Spleen (tissue), 11 donors: ENCODE measurements at regions not wholly inside any gene's neighbourhood (a gene's known extent, or its start where the extent isn't known, plus 50 kb on each side); places are given as distances from the start of the nearest gene placed in this dataset.

Experiments used
- DNase-seq: peaks from one replicate; pipeline ENCODE4 v3.0.0-alpha.2; 2020
- H3K27ac ChIP-seq, 8 donors: fragments of 200-600 bp; sonication (generic) in 7 of 8; 1 replicate in 4 of 8; 2 replicates in 4 of 8; pipeline versions ENCODE4 v1.5.0 to v1.8.0; 2016 to 2021; ENCODE audit warnings: inconsistent platforms in 4 of 8, mild to moderate bottlenecking in 4 of 8, moderate library complexity in 1 of 8
- H3K27me3 ChIP-seq, 7 donors: fragments of 200-600 bp; sonication (generic) in 6 of 7; replicated peaks in 1 of 7; 1 replicate in 4 of 7; 2 replicates in 3 of 7; pipeline versions ENCODE4 v1.5.0 to v1.8.0; 2016 to 2021; ENCODE audit warnings: inconsistent platforms in 3 of 7, mild to moderate bottlenecking in 1 of 7
- H3K36me3 ChIP-seq, 6 donors: fragments of 200-600 bp; sonication (generic) in 5 of 6; 1 replicate in 4 of 6; 2 replicates in 2 of 6; pipeline versions ENCODE4 v1.5.0 to v1.8.0; 2016 to 2021; ENCODE audit warnings: inconsistent platforms in 2 of 6
- H3K4me1 ChIP-seq, 6 donors: fragments of 200-600 bp; sonication (generic) in 5 of 6; 1 replicate in 3 of 6; 2 replicates in 3 of 6; pipeline versions ENCODE4 v1.5.0 to v1.8.0; 2016 to 2021; ENCODE audit warnings: inconsistent platforms in 3 of 6
- H3K4me3 ChIP-seq, 8 donors: fragments of 200-600 bp; sonication (generic) in 7 of 8; 1 replicate in 4 of 8; 2 replicates in 4 of 8; pipeline versions ENCODE4 v1.5.0 to v1.8.0; 2016 to 2021; ENCODE audit warnings: inconsistent platforms in 4 of 8, mild to moderate bottlenecking in 4 of 8, moderate library complexity in 2 of 8
- H3K9me3 ChIP-seq, 8 donors: fragments of 200-600 bp; sonication (generic) in 7 of 8; 1 replicate in 4 of 8; 2 replicates in 4 of 8; pipeline versions ENCODE4 v1.5.0 to v1.8.0; 2016 to 2021; ENCODE audit warnings: inconsistent platforms in 4 of 8
- CTCF ChIP-seq, 11 experiments: fragments of 200-600 bp in 7 of 11; fragments of 450-650 bp in 4 of 11; sonication (generic) in 4 of 11; IDR thresholded peaks in 8 of 11; conservative IDR thresholded peaks in 3 of 11; 1 replicate in 7 of 11; 2 replicates in 4 of 11; pipeline versions ENCODE4 v1.4.0 to v1.8.0; 2016 to 2021; ENCODE audit warnings: antibody characterized with exemption in 11 of 11, inconsistent platforms in 4 of 11, mild to moderate bottlenecking in 1 of 11
- POLR2A ChIP-seq, 3 donors: fragments of 450-650 bp; IDR thresholded peaks; one replicate each; pipeline ENCODE4 v1.5.1; 2017; ENCODE audit warnings: antibody characterized with exemption in 3 of 3, mild to moderate bottlenecking in 1 of 3
- POLR2AphosphoS5 ChIP-seq, 3 donors: sonication (generic); formaldehyde crosslinking; IDR thresholded peaks; one replicate each; pipeline ENCODE4 v1.5.1; 2017; ENCODE audit warnings: antibody characterized with exemption in 3 of 3
- WGBS, 5 donors: extraction: QIAGEN DNeasy Blood & Tissue Kit in 3 of 5; methylation state at CpG; one replicate each; pipeline versions ENCODE4 v1.1.5 to v1.1.7; 2013 to 2018; 5-methylcytosine and 5-hydroxymethylcytosine counted together
- intact Hi-C: fragments of 100-400 bp; cut with DNase I; formaldehyde crosslinking; loops from one replicate; pipeline ENCODE4 v1.15.0; 2023; ENCODE audit warnings: low total_unique reads
- donor health status: healthy with polysubstance abuse.
- donor health status: DM: no; HTN: no; CAD: no; lungs with moderate emphysema.
- donor health status: DM: no; HTN: no; CAD: no.
- donor health status: Bipolar disorder and iron deficiency.
- donor health status: healthy.
- donor health status: DM: no; HTN: no; CAD: no.
- donor health status: DM: yes; HTN: yes; CAD: no.

GRCh38 chr3:4033296-4033695 lies 234.1 kb downstream of the LRRN1 start:
- Histone ChIP-seq H3K36me3 (no peaks in the 10 kb centered on the region), H3K27me3 (no peaks in the 10 kb centered on the region), H3K4me3 (no peak overlapping the region), H3K4me1 (no peaks in the 10 kb centered on the region), H3K27ac (no peak overlapping the region), H3K9me3 (no peaks in the 10 kb centered on the region)
- intact Hi-C loops, result no loop called here
- TF ChIP-seq POLR2A (IDR thresholded peaks at IDR 0.05) (no peak), CTCF (IDR thresholded peaks at IDR 0.05 in 8 of 11, conservative IDR thresholded peaks at IDR 0.05 in 3 of 11) (no peak), POLR2AphosphoS5 (IDR thresholded peaks at IDR 0.05) (no peak)
- no peak for DNase-seq
- whole genome bisulfite sequencing, 5 donors, result 88 to 94% (median 90%) methylated on average over 2 of the region's 2 CpGs

GRCh38 chr3:4036046-4036445 lies 236.8 kb downstream of the LRRN1 start:
- Histone ChIP-seq H3K36me3 (no peaks in the 10 kb centered on the region), H3K4me3 (no peak overlapping the region), H3K27me3 (no peaks in the 10 kb centered on the region), H3K4me1 (no peaks in the 10 kb centered on the region), H3K27ac (no peak overlapping the region), H3K9me3 (peaks cover 0 to 3% (median 0%) of the 10 kb centered on the region in 8 donors)
- DNase-seq, result no peak
- TF ChIP-seq POLR2A (IDR thresholded peaks at IDR 0.05) (no peak), POLR2AphosphoS5 (IDR thresholded peaks at IDR 0.05) (no peak), CTCF (IDR thresholded peaks at IDR 0.05 in 8 of 11, conservative IDR thresholded peaks at IDR 0.05 in 3 of 11) (no peak)
- intact Hi-C loops, result no loop called here

- 74 to 91% (median 89%) methylated on average over 5 of the region's 5 CpGs for WGBS, 5 donors
- intact Hi-C loops, result no loop called here
These were observed 239.1 kb downstream of the LRRN1 start for GRCh38 chr3:4038351-4038750.

DNA sequence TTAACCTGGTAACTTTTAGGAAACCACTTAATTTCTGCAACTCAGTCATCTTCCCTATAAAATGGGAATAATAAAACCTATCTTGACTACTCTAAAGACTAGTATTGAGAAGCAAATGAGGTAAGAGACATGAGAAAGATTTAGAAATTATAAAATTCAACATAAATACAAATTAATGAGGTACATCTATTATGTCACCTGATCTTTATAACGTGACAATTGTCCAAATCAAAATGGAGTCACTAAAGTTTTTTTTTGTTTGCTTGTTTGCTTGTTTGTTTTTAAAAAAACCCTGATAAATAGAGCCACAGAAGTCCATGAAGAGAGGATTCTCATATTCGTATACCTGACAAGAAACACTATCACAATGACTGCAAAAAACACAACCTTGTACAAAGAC lies 242.8 kb downstream of the LRRN1 start:
- intact Hi-C loops, result no loop called here
- no peaks in the 10 kb centered on the region for H3K27me3 ChIP-seq
- no peak overlapping the region for H3K4me3 ChIP-seq
- H3K9me3 ChIP-seq, result peaks cover 0 to 3% (median 0%) of the 10 kb centered on the region in 8 donors
- H3K4me1 ChIP-seq, result no peaks in the 10 kb centered on the region
- WGBS, 5 donors, result 83 to 93% (median 87%) methylated on average over 2 of the region's 2 CpGs
- no peaks in the 10 kb centered on the region for H3K36me3 ChIP-seq
- H3K27ac ChIP-seq, result no peak overlapping the region
- no peak for TF ChIP-seq POLR2A (IDR thresholded peaks at IDR 0.05)
- no peak for DNase-seq

More at GRCh38 chr3:4038351-4038750, 239.1 kb downstream of the LRRN1 start:
- peaks cover 0 to 3% (median 0%) of the 10 kb centered on the region in 8 donors for H3K9me3 ChIP-seq
- DNase-seq, result no peak
- no peaks in the 10 kb centered on the region for H3K36me3 ChIP-seq
- H3K27ac ChIP-seq, result no peak overlapping the region
- no peaks in the 10 kb centered on the region for H3K4me1 ChIP-seq
- TF ChIP-seq CTCF (IDR thresholded peaks at IDR 0.05 in 8 of 11, conservative IDR thresholded peaks at IDR 0.05 in 3 of 11), result no peak
- no peak for TF ChIP-seq POLR2A (IDR thresholded peaks at IDR 0.05)
- no peak for TF ChIP-seq POLR2AphosphoS5 (IDR thresholded peaks at IDR 0.05)
- no peak overlapping the region for H3K4me3 ChIP-seq
- H3K27me3 ChIP-seq, result no peaks in the 10 kb centered on the region

- 70 to 84% (median 79%) methylated on average over 3 of the region's 3 CpGs for WGBS, 5 donors
- intact Hi-C loops, result no loop called here
- Histone ChIP-seq H3K4me1 (no peaks in the 10 kb centered on the region), H3K4me3 (no peak overlapping the region), H3K36me3 (no peaks in the 10 kb centered on the region), H3K27ac (no peak overlapping the region), H3K27me3 (no peaks in the 10 kb centered on the region), H3K9me3 (peaks cover 0 to 3% (median 0%) of the 10 kb centered on the region in 8 donors)
- no peak for DNase-seq
- TF ChIP-seq POLR2A (IDR thresholded peaks at IDR 0.05), result no peak
- TF ChIP-seq POLR2AphosphoS5 (IDR thresholded peaks at IDR 0.05), result no peak
- no peak for TF ChIP-seq CTCF (IDR thresholded peaks at IDR 0.05 in 8 of 11, conservative IDR thresholded peaks at IDR 0.05 in 3 of 11)
These were observed 243.6 kb downstream of the LRRN1 start for GRCh38 chr3:4042869-4043268.
